ENCODE measurements at regions not wholly inside any gene's neighbourhood (a gene's known extent, or its start where the extent isn't known, plus 50 kb on each side); places are given as distances from the start of the nearest gene placed in this dataset.
A peak's percentile ranks its signal among the peaks of the same experiment; 100 is the strongest.

GRCh38 chr4:102423375-102423774 lies 77.8 kb upstream of the NFKB1 start:
- Histone ChIP-seq H3K27me3 (replicated peaks; ENCODE audit: control insufficient read depth, insufficient read depth, low read length) (no peaks in the 10 kb centered on the region), H3K4me3 (replicated peaks; ENCODE audit: low read depth, low read length) (no peak overlapping the region), H3K36me3 (ENCODE audit: control insufficient read depth, insufficient read depth, low read length) (no peaks in the 10 kb centered on the region)
- TF ChIP-seq CTCF (IDR thresholded peaks at IDR 0.05; ENCODE audit: insufficient read depth, low read length, poor library complexity, severe bottlenecking): no peak
- no peak for DNase-seq (ENCODE audit: extremely low read depth, insufficient read length)

- H3K36me3 ChIP-seq (ENCODE audit: control insufficient read depth, insufficient read depth, low read length): no peaks in the 10 kb centered on the region
- H3K27me3 ChIP-seq (replicated peaks; ENCODE audit: control insufficient read depth, insufficient read depth, low read length): no peaks in the 10 kb centered on the region
- DNase-seq (ENCODE audit: extremely low read depth, insufficient read length): no peak
- H3K4me3 ChIP-seq (replicated peaks; ENCODE audit: low read depth, low read length): no peak overlapping the region
- TF ChIP-seq CTCF (IDR thresholded peaks at IDR 0.05; ENCODE audit: insufficient read depth, low read length, poor library complexity, severe bottlenecking): no peak
These were observed 73.7 kb upstream of the NFKB1 start for GRCh38 chr4:102427371-102427998.

- Histone ChIP-seq H3K36me3 (ENCODE audit: control insufficient read depth, insufficient read depth, low read length) (no peaks in the 10 kb centered on the region), H3K4me3 (replicated peaks; ENCODE audit: low read depth, low read length) (no peak overlapping the region), H3K27me3 (replicated peaks; ENCODE audit: control insufficient read depth, insufficient read depth, low read length) (no peaks in the 10 kb centered on the region)
- TF ChIP-seq CTCF (IDR thresholded peaks at IDR 0.05; ENCODE audit: insufficient read depth, low read length, poor library complexity, severe bottlenecking): no peak
- no peak for DNase-seq (ENCODE audit: extremely low read depth, insufficient read length)
These were observed 73.0 kb upstream of the NFKB1 start for GRCh38 chr4:102428122-102428521.

- H3K27me3 ChIP-seq (replicated peaks; ENCODE audit: control insufficient read depth, insufficient read depth, low read length): no peaks in the 10 kb centered on the region
- H3K4me3 ChIP-seq (replicated peaks; ENCODE audit: low read depth, low read length): no peak overlapping the region
- no peak for TF ChIP-seq CTCF (IDR thresholded peaks at IDR 0.05; ENCODE audit: insufficient read depth, low read length, poor library complexity, severe bottlenecking)
- DNase-seq (ENCODE audit: extremely low read depth, insufficient read length): no peak
- H3K36me3 ChIP-seq (ENCODE audit: control insufficient read depth, insufficient read depth, low read length): no peaks in the 10 kb centered on the region
These were observed 71.6 kb upstream of the NFKB1 start for GRCh38 chr4:102429553-102429952.

- H3K4me3 ChIP-seq (replicated peaks; ENCODE audit: low read depth, low read length): peak overlapping the region; percentile 64
- no peak for DNase-seq (ENCODE audit: extremely low read depth, insufficient read length)
- TF ChIP-seq CTCF (IDR thresholded peaks at IDR 0.05; ENCODE audit: insufficient read depth, low read length, poor library complexity, severe bottlenecking): no peak
- H3K36me3 ChIP-seq (ENCODE audit: control insufficient read depth, insufficient read depth, low read length): no peaks in the 10 kb centered on the region
- no peaks in the 10 kb centered on the region for H3K27me3 ChIP-seq (replicated peaks; ENCODE audit: control insufficient read depth, insufficient read depth, low read length)
These were observed 70.7 kb upstream of the NFKB1 start for GRCh38 chr4:102430461-102430910.

- no peak for TF ChIP-seq CTCF (IDR thresholded peaks at IDR 0.05; ENCODE audit: insufficient read depth, low read length, poor library complexity, severe bottlenecking)
- DNase-seq (ENCODE audit: extremely low read depth, insufficient read length): no peak
- H3K36me3 ChIP-seq (ENCODE audit: control insufficient read depth, insufficient read depth, low read length): no peaks in the 10 kb centered on the region
- H3K27me3 ChIP-seq (replicated peaks; ENCODE audit: control insufficient read depth, insufficient read depth, low read length): no peaks in the 10 kb centered on the region
- no peak overlapping the region; the same call in 1 of the 2 replicates for H3K4me3 ChIP-seq (replicated peaks; ENCODE audit: low read depth, low read length)
These were observed 69.6 kb upstream of the NFKB1 start for GRCh38 chr4:102431608-102431961.
